T-helper 17 cell (primary cell): ENCODE measurements at regions not wholly inside any gene's neighbourhood (a gene's known extent, or its start where the extent isn't known, plus 50 kb on each side); places are given as distances from the start of the nearest gene placed in this dataset.
A peak's percentile ranks its signal among the peaks of the same experiment; 100 is the strongest.

Experiments used
- ATAC-seq: fragments of 150-1000 bp; cut with Tn5 transposase; 2 replicates; pipeline ENCODE4 v1.10.0; 2021; ENCODE audit warnings: mild to moderate bottlenecking, moderate library complexity
- DNase-seq, 3 donors: peaks; one replicate each; pipeline versions ENCODE4 v3.0.0 to v3.0.0-alpha.2; 2020 to 2021
- H3K9me3 ChIP-seq: one replicate; pipeline ENCODE4 v1.7.0; 2013; ENCODE audit warnings: low read length, mild to moderate bottlenecking; ENCODE audit not compliant: control insufficient read depth, poor library complexity, severe bottlenecking
- H3K27ac Mint-ChIP-seq: one replicate; pipeline ENCODE4 v1.8.0; 2022; ENCODE audit warnings: mild to moderate bottlenecking, moderate library complexity, mixed read lengths
- H3K27me3 Mint-ChIP-seq: one replicate; pipeline ENCODE4 v1.8.0; 2022; ENCODE audit warnings: mixed read lengths
- H3K36me3 Mint-ChIP-seq: one replicate; pipeline ENCODE4 v1.8.0; 2022; ENCODE audit warnings: low read depth, mixed read lengths
- H3K4me1 Mint-ChIP-seq: one replicate; pipeline ENCODE4 v1.8.0; 2022; ENCODE audit warnings: mild to moderate bottlenecking, mixed read lengths
- H3K4me3 Mint-ChIP-seq: one replicate; pipeline ENCODE4 v1.8.0; 2022; ENCODE audit warnings: mild to moderate bottlenecking, moderate library complexity, mixed read lengths

GRCh38 chr14:51574009-51574408 lies 77.7 kb upstream of the FRMD6 start:
- ATAC-seq = no peak
- Mint-ChIP-seq H3K4me1 (peaks cover 2% of the 10 kb centered on the region), H3K27me3 (peaks cover 62% of the 10 kb centered on the region), H3K4me3 (no peak overlapping the region), H3K27ac (no peak overlapping the region), H3K36me3 (no peaks in the 10 kb centered on the region)
- no peaks in the 10 kb centered on the region for H3K9me3 ChIP-seq
- no peak for DNase-seq

GRCh38 chr14:51575349-51576116 lies 76.2 kb upstream of the FRMD6 start:
- Mint-ChIP-seq H3K4me1 (peaks cover 2% of the 10 kb centered on the region), H3K27me3 (peaks cover 74% of the 10 kb centered on the region), H3K27ac (peak overlapping the region; percentile 14), H3K36me3 (no peaks in the 10 kb centered on the region), H3K4me3 (no peak overlapping the region)
- no peak for ATAC-seq
- no peaks in the 10 kb centered on the region for H3K9me3 ChIP-seq
- no peak for DNase-seq

- ATAC-seq = no peak
- H3K9me3 ChIP-seq = no peaks in the 10 kb centered on the region
- Mint-ChIP-seq H3K4me3 (no peak overlapping the region), H3K27me3 (peaks cover 79% of the 10 kb centered on the region), H3K4me1 (peaks cover 2% of the 10 kb centered on the region), H3K27ac (peak overlapping the region; percentile 14), H3K36me3 (no peaks in the 10 kb centered on the region)
- no peak for DNase-seq
These were observed 75.6 kb upstream of the FRMD6 start for GRCh38 chr14:51576117-51576430.

- Mint-ChIP-seq H3K36me3 (no peaks in the 10 kb centered on the region), H3K27ac (no peak overlapping the region), H3K4me1 (peaks cover 2% of the 10 kb centered on the region), H3K27me3 (peaks cover 86% of the 10 kb centered on the region), H3K4me3 (no peak overlapping the region)
- ATAC-seq (no peak), DNase-seq (no peak)
- no peaks in the 10 kb centered on the region for H3K9me3 ChIP-seq
These were observed 74.8 kb upstream of the FRMD6 start for GRCh38 chr14:51576879-51577278.

GRCh38 chr14:51578853-51579252 lies 72.9 kb upstream of the FRMD6 start:
- no peak for DNase-seq
- no peak overlapping the region for H3K4me3 Mint-ChIP-seq
- H3K27me3 Mint-ChIP-seq = peaks cover 74% of the 10 kb centered on the region
- H3K4me1 Mint-ChIP-seq = peaks cover 2% of the 10 kb centered on the region
- no peak for ATAC-seq
- no peaks in the 10 kb centered on the region for H3K36me3 Mint-ChIP-seq
- no peak overlapping the region for H3K27ac Mint-ChIP-seq
- no peaks in the 10 kb centered on the region for H3K9me3 ChIP-seq

GRCh38 chr14:51581017-51581881 lies 70.5 kb upstream of the FRMD6 start:
- Mint-ChIP-seq H3K36me3 (no peaks in the 10 kb centered on the region), H3K27ac (no peak overlapping the region), H3K4me3 (no peak overlapping the region), H3K27me3 (peaks cover 67% of the 10 kb centered on the region), H3K4me1 (no peaks in the 10 kb centered on the region)
- no peak for ATAC-seq
- H3K9me3 ChIP-seq = no peaks in the 10 kb centered on the region
- DNase-seq = no peak

- DNase-seq (no peak), ATAC-seq (no peak)
- no peak overlapping the region for H3K4me3 Mint-ChIP-seq
- no peaks in the 10 kb centered on the region for H3K36me3 Mint-ChIP-seq
- no peaks in the 10 kb centered on the region for H3K4me1 Mint-ChIP-seq
- H3K9me3 ChIP-seq = no peaks in the 10 kb centered on the region
- H3K27ac Mint-ChIP-seq = no peak overlapping the region
- H3K27me3 Mint-ChIP-seq = peaks cover 58% of the 10 kb centered on the region
These were observed 69.3 kb upstream of the FRMD6 start for GRCh38 chr14:51582437-51582836.

- ATAC-seq (no peak), DNase-seq (no peak)
- H3K4me1 Mint-ChIP-seq = no peaks in the 10 kb centered on the region
- no peaks in the 10 kb centered on the region for H3K9me3 ChIP-seq
- H3K27me3 Mint-ChIP-seq = peaks cover 44% of the 10 kb centered on the region
- H3K27ac Mint-ChIP-seq = no peak overlapping the region
- no peak overlapping the region for H3K4me3 Mint-ChIP-seq
- no peaks in the 10 kb centered on the region for H3K36me3 Mint-ChIP-seq
These were observed 66.7 kb upstream of the FRMD6 start for GRCh38 chr14:51585055-51585454.

GRCh38 chr14:51592836-51593235 lies 58.9 kb upstream of the FRMD6 start:
- Mint-ChIP-seq H3K36me3 (no peaks in the 10 kb centered on the region), H3K27me3 (peaks cover 37% of the 10 kb centered on the region), H3K4me1 (no peaks in the 10 kb centered on the region), H3K27ac (no peak overlapping the region), H3K4me3 (no peak overlapping the region)
- peak; percentile 65 for ATAC-seq
- H3K9me3 ChIP-seq = no peaks in the 10 kb centered on the region
- DNase-seq = no peak

GRCh38 chr14:51593397-51593796 lies 58.3 kb upstream of the FRMD6 start:
- H3K27me3 Mint-ChIP-seq = peaks cover 36% of the 10 kb centered on the region
- no peak overlapping the region for H3K4me3 Mint-ChIP-seq
- no peak for DNase-seq
- no peaks in the 10 kb centered on the region for H3K9me3 ChIP-seq
- no peaks in the 10 kb centered on the region for H3K4me1 Mint-ChIP-seq
- H3K27ac Mint-ChIP-seq = no peak overlapping the region
- H3K36me3 Mint-ChIP-seq = no peaks in the 10 kb centered on the region
- no peak for ATAC-seq

- no peak overlapping the region for H3K4me3 Mint-ChIP-seq
- no peak overlapping the region for H3K27ac Mint-ChIP-seq
- no peaks in the 10 kb centered on the region for H3K36me3 Mint-ChIP-seq
- ATAC-seq (no peak), DNase-seq (no peak)
- H3K27me3 Mint-ChIP-seq = peaks cover 38% of the 10 kb centered on the region
- H3K9me3 ChIP-seq = no peaks in the 10 kb centered on the region
- no peaks in the 10 kb centered on the region for H3K4me1 Mint-ChIP-seq
These were observed 55.7 kb upstream of the FRMD6 start for GRCh38 chr14:51595881-51596455.

- no peaks in the 10 kb centered on the region for H3K4me1 Mint-ChIP-seq
These were observed 55.1 kb upstream of the FRMD6 start for GRCh38 chr14:51596488-51597117.

GRCh38 chr14:51597261-51598001 lies 54.3 kb upstream of the FRMD6 start:
- H3K4me3 Mint-ChIP-seq = no peak overlapping the region
- DNase-seq (no peak), ATAC-seq (no peak)
- H3K27me3 Mint-ChIP-seq = peaks cover 38% of the 10 kb centered on the region
- H3K9me3 ChIP-seq = no peaks in the 10 kb centered on the region
- H3K4me1 Mint-ChIP-seq = no peaks in the 10 kb centered on the region
- no peak overlapping the region for H3K27ac Mint-ChIP-seq
- no peaks in the 10 kb centered on the region for H3K36me3 Mint-ChIP-seq

More at GRCh38 chr14:51596488-51597117, 55.1 kb upstream of the FRMD6 start:
- H3K4me3 Mint-ChIP-seq = no peak overlapping the region
- no peak overlapping the region for H3K27ac Mint-ChIP-seq
- no peaks in the 10 kb centered on the region for H3K36me3 Mint-ChIP-seq
- H3K27me3 Mint-ChIP-seq = peaks cover 38% of the 10 kb centered on the region
- DNase-seq (no peak), ATAC-seq (no peak)
- no peaks in the 10 kb centered on the region for H3K9me3 ChIP-seq
